ENCODE measurements at regions not wholly inside any gene's neighbourhood (a gene's known extent, or its start where the extent isn't known, plus 50 kb on each side); places are given as distances from the start of the nearest gene placed in this dataset.
A peak's percentile ranks its signal among the peaks of the same experiment; 100 is the strongest.

DNA sequence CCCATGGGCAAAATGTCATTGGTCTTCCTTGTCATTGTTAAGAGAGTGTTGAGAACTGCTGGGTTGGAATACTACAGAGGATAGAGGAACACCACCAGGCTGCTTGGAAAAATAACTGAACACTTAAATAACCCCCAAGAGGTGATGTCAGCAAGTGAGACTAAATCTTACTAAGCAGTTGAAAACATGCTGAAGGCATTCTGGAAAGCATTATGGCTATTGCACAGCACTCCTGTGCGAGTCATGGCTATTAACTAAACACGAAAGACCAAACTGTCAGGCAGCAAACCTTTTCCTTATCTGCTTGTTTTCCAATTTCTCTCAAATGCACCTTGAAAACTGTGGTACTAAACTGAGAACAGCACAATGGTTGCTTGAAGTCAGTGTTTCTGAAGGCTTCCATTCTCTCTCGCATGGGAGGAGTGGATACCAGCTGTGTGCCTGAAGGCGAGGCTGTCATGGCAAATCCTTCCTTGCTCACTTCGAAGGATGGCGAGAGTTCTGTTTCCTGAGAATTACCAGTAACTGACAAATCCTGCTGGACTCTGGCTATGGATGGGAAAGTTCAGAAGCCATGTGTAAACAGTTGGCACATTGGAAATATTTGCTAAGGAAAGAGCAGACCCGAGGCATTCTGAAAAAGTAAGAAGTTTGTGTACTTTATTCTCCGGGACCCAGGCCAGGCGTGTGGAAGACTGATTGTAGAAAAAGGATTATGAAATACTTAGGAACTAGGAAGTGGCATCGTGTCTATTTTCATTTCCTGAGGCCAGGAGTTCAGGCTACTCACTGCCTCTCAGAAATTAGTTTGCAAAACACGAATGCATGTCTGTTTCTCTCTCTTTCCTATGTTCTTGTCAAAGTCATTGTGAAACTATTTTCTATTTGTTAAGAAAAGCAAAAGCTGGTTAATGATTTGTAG lies 182.1 kb downstream of the DMRT2 start:
- TF ChIP-seq POLR2A (IDR thresholded peaks at IDR 0.05): no peak
- TF ChIP-seq, protein P1, sequence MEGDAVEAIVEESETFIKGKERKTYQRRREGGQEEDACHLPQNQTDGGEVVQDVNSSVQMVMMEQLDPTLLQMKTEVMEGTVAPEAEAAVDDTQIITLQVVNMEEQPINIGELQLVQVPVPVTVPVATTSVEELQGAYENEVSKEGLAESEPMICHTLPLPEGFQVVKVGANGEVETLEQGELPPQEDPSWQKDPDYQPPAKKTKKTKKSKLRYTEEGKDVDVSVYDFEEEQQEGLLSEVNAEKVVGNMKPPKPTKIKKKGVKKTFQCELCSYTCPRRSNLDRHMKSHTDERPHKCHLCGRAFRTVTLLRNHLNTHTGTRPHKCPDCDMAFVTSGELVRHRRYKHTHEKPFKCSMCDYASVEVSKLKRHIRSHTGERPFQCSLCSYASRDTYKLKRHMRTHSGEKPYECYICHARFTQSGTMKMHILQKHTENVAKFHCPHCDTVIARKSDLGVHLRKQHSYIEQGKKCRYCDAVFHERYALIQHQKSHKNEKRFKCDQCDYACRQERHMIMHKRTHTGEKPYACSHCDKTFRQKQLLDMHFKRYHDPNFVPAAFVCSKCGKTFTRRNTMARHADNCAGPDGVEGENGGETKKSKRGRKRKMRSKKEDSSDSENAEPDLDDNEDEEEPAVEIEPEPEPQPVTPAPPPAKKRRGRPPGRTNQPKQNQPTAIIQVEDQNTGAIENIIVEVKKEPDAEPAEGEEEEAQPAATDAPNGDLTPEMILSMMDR (IDR thresholded peaks at IDR 0.05): no peak

DNA sequence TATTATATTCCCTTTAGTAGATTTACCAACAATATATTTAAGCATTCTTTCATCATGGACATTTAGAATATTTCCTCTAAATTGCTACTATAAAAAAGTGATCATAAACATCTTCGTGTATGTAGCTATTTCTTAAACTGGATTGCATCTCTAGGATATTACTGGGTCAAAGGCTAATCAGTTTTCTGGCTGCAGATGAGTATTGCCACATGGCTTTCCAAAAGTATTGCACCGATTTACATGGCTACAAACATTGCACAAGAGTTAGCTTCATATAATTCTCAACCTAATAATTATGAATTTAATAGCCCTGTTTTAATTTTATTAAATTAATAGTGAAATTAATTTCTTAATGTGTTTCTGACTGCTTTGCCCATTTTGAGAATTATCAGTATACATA lies 183.4 kb downstream of the DMRT2 start:
- Histone ChIP-seq H3K9me3 (no peaks in the 10 kb centered on the region), H3K27ac (no peak overlapping the region), H3K36me3 (no peaks in the 10 kb centered on the region), H3K4me1 (no peaks in the 10 kb centered on the region), H3K4me3 (no peak overlapping the region), H3K27me3 (no peaks in the 10 kb centered on the region)
- no peak for DNase-seq
- no peak for TF ChIP-seq POLR2A (IDR thresholded peaks at IDR 0.05)
- TF ChIP-seq, protein P1 (IDR thresholded peaks at IDR 0.05): no peak

More for the DNA sequence above, 182.1 kb downstream of the DMRT2 start:
- Histone ChIP-seq H3K9me3 (no peaks in the 10 kb centered on the region), H3K4me1 (no peaks in the 10 kb centered on the region), H3K4me3 (no peak overlapping the region), H3K27me3 (no peaks in the 10 kb centered on the region), H3K36me3 (no peaks in the 10 kb centered on the region), H3K27ac (peak overlapping the region in 2 of 4 donors; percentile 33 to 43)
- DNase-seq: peak in 2 of 3 donors; percentile 17 to 62

DNA sequence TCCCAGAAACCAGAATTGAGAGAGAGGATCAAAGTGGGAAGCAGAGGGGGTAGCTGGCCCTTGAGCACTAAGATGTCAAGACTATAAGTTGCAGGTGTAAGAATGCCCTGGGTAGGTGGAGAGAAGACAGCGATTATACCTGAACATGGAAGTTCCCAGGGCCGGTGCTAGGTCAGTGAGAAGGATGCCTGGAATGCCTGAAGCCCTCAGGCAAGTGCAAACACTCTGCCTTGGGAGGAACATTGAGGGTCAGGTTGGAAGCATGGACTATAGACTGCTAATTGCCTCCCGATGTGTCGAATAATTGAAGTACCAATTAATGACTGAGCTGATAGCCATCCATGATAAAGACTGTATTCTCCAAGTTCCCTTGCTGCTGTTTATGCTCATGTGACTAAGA lies 185.5 kb downstream of the DMRT2 start:
- no peak overlapping the region for H3K4me3 ChIP-seq
- H3K27ac ChIP-seq: no peak overlapping the region
- TF ChIP-seq, protein P1 (IDR thresholded peaks at IDR 0.05): no peak
- TF ChIP-seq POLR2A (IDR thresholded peaks at IDR 0.05): no peak
- DNase-seq: no peak
- H3K4me1 ChIP-seq: no peaks in the 10 kb centered on the region
- H3K9me3 ChIP-seq: no peaks in the 10 kb centered on the region
- H3K27me3 ChIP-seq: no peaks in the 10 kb centered on the region
- no peaks in the 10 kb centered on the region for H3K36me3 ChIP-seq

DNA sequence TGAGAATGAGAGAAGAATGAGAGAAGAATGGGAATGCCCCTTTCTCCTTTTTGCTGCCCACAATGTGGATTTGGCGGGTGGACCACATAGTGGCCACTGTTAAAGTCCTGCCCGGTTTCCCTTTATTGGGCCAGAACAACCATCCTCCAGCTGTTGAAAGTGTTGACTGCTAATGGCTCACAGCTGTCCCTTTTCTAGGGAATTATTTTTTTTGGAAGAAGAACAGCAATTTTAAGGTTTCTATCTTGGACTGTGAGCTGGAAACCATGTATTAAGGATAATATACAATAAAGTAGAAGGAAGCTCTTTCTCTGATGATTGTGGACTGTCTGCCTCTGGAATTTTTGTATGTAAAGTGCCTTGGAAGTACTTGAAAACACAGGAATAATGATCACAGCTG lies 185.9 kb downstream of the DMRT2 start:
- Histone ChIP-seq H3K4me1 (no peaks in the 10 kb centered on the region), H3K4me3 (no peak overlapping the region), H3K9me3 (no peaks in the 10 kb centered on the region), H3K27ac (no peak overlapping the region), H3K27me3 (no peaks in the 10 kb centered on the region), H3K36me3 (no peaks in the 10 kb centered on the region)
- no peak for TF ChIP-seq POLR2A (IDR thresholded peaks at IDR 0.05)
- TF ChIP-seq, protein P1 (IDR thresholded peaks at IDR 0.05): no peak
- no peak for DNase-seq

DNA sequence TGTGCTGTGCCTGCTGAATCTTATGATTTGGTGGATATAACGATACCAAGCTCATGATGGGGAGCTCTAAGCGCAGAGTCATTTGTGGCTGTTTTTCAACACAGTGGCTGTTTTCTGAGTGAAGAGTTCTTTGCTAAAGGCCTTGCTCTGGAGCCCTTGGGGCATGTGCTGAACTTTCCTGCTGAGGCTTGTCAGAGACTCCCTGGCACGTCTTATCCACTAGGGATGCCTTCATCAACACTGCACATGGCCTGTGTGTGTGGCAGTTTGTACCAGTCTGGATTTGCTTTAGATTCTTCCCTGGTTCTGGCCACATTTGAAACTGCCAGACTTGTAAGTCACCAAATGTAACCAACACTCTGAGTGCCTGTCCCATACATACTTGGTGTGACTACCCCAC lies 188.2 kb downstream of the DMRT2 start:
- TF ChIP-seq POLR2A (IDR thresholded peaks at IDR 0.05): no peak
- TF ChIP-seq, protein P1 (IDR thresholded peaks at IDR 0.05): no peak
- Histone ChIP-seq H3K4me1 (no peaks in the 10 kb centered on the region), H3K4me3 (no peak overlapping the region), H3K27ac (no peak overlapping the region), H3K27me3 (no peaks in the 10 kb centered on the region), H3K36me3 (no peaks in the 10 kb centered on the region), H3K9me3 (no peaks in the 10 kb centered on the region)
- no peak for DNase-seq

Data from Peyer's patch (tissue), 4 donors.